ENCODE measurements at regions not wholly inside any gene's neighbourhood (a gene's known extent, or its start where the extent isn't known, plus 50 kb on each side); places are given as distances from the start of the nearest gene placed in this dataset.

- H3K4me2 ChIP-seq (ENCODE audit: low read depth, low read length, poor library complexity, severe bottlenecking): peak overlapping the region; percentile 80
These were observed 53.7 kb downstream of the CCDC54 start for GRCh38 chr3:107430996-107431245.

DNA sequence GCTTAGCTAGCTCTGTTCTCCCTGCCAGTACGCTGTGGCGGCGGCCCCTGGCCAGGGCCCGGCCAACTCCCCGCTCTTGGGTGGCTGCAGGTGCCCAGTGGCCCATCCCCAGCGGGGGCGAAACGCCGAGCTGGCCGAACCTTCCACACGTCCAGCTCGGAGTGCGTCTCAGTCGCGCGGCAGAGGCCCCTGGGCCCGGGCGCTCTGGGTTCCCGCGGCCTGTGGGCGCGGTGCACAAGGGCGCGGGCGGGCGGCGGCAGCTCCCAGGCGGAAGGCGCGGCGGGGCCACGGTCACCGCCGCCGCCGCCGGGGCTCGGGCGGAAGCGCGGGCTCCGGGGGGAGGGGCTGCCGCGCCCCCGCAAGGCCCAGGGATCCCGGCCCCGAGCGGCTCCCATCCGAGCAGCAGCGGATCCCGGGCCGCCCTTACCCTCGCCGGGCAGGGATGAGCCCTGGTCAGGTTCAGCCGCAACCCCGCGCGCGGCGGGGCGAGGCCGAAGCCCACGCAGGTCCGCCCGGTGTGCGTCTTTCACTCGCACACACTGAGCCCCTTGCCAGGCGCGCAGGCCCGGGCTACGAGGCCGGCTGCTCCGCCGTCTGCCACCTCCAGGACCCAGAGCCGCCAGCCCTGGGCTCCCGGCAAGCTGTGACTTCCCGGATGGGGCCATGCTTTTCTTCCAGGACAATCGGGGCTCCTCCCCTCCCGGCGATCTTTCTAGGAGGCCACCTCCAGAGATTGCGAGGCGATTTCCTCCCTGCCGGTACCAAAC, 54.2 kb downstream of the CCDC54 start:
- peak overlapping the region; percentile 56 for H3K9ac ChIP-seq (ENCODE audit: low read length)
- H3K4me3 ChIP-seq (ENCODE audit: insufficient read depth, low read length, poor library complexity, severe bottlenecking): peak overlapping the region; percentile 53
- no peaks in the 10 kb centered on the region for H3K27me3 ChIP-seq (ENCODE audit: low read length)
- H3K9me2 ChIP-seq (replicated peaks; ENCODE audit: insufficient read depth, low read length): no peaks in the 10 kb centered on the region
- peak overlapping the region; percentile 80 for H3K4me2 ChIP-seq (ENCODE audit: low read depth, low read length, poor library complexity, severe bottlenecking)
- H4K20me1 ChIP-seq (ENCODE audit: low read depth, low read length): no peaks in the 10 kb centered on the region
- H3K9me3 ChIP-seq (ENCODE audit: insufficient read depth, low read length): no peaks in the 10 kb centered on the region
- H2AFZ ChIP-seq (ENCODE audit: low read depth, low read length, severe bottlenecking): peak overlapping the region; percentile 98
- H3K36me3 ChIP-seq (ENCODE audit: low read length): no peaks in the 10 kb centered on the region
- 0 out of 2 replicates have a peak, but pooled peaks cover 8% of the 10 kb centered on the region for H3F3A ChIP-seq (ENCODE audit: insufficient read depth)
- no peak overlapping the region for H3K27ac ChIP-seq (ENCODE audit: low read depth, low read length)
- TF ChIP-seq EZH2phosphoT487 (conservative IDR thresholded peaks at IDR 0.05; ENCODE audit: low read length): no peak
- TF ChIP-seq CTCF (IDR thresholded peaks at IDR 0.05; ENCODE audit: insufficient read depth, low read length, poor library complexity, severe bottlenecking): no peak
- H3K79me2 ChIP-seq (ENCODE audit: insufficient read depth, low read length): no peaks in the 10 kb centered on the region

More at GRCh38 chr3:107430996-107431245, 53.7 kb downstream of the CCDC54 start:
- Histone ChIP-seq H3F3A (ENCODE audit: insufficient read depth) (0 out of 2 replicates have a peak, but pooled peaks cover 8% of the 10 kb centered on the region), H2AFZ (ENCODE audit: low read depth, low read length, severe bottlenecking) (peak overlapping the region; percentile 98), H3K79me2 (ENCODE audit: insufficient read depth, low read length) (no peaks in the 10 kb centered on the region), H3K9me2 (replicated peaks; ENCODE audit: insufficient read depth, low read length) (no peaks in the 10 kb centered on the region), H3K36me3 (ENCODE audit: low read length) (no peaks in the 10 kb centered on the region), H3K9me3 (ENCODE audit: insufficient read depth, low read length) (no peaks in the 10 kb centered on the region), H3K27ac (ENCODE audit: low read depth, low read length) (no peak overlapping the region), H3K9ac (ENCODE audit: low read length) (peak overlapping the region; percentile 56), H3K27me3 (ENCODE audit: low read length) (no peaks in the 10 kb centered on the region), H4K20me1 (ENCODE audit: low read depth, low read length) (no peaks in the 10 kb centered on the region), H3K4me3 (ENCODE audit: insufficient read depth, low read length, poor library complexity, severe bottlenecking) (peak overlapping the region; percentile 53)
- no peak for TF ChIP-seq CTCF (IDR thresholded peaks at IDR 0.05; ENCODE audit: insufficient read depth, low read length, poor library complexity, severe bottlenecking)
- no peak for TF ChIP-seq EZH2phosphoT487 (conservative IDR thresholded peaks at IDR 0.05; ENCODE audit: low read length)

DNA sequence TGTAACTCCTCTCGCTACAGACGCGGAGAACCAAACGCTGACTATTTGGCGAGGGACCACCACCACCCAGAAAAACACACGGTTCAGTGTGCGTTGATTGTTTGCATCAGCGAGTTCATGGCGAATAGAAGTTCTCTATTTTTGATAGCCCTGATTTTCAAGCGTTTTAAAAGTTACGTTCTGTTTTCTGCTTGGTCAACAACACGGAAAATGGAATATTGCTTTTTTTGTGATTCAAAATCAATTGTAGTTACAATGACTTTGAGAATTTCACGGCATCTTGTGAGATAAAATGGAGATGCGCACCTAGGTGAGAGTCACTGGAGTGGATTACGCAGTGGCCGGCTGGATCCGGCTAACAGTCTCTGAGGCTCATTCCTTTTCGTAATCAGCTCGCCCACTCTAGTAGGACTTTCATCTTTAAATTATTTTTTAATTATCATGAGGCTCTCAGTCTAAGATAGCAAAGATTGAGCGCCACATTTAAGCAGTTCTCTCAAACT, 54.8 kb downstream of the CCDC54 start:
- peak overlapping the region; percentile 56 for H3K9ac ChIP-seq (ENCODE audit: low read length)
- H3K36me3 ChIP-seq (ENCODE audit: low read length): no peaks in the 10 kb centered on the region
- no peaks in the 10 kb centered on the region for H3K9me2 ChIP-seq (replicated peaks; ENCODE audit: insufficient read depth, low read length)
- no peaks in the 10 kb centered on the region for H3K27me3 ChIP-seq (ENCODE audit: low read length)
- H3K4me2 ChIP-seq (ENCODE audit: low read depth, low read length, poor library complexity, severe bottlenecking): peak overlapping the region; percentile 80
- no peak overlapping the region for H3K27ac ChIP-seq (ENCODE audit: low read depth, low read length)
- H4K20me1 ChIP-seq (ENCODE audit: low read depth, low read length): no peaks in the 10 kb centered on the region
- 0 out of 2 replicates have a peak, but pooled peaks cover 8% of the 10 kb centered on the region for H3F3A ChIP-seq (ENCODE audit: insufficient read depth)
- H3K79me2 ChIP-seq (ENCODE audit: insufficient read depth, low read length): no peaks in the 10 kb centered on the region
- H3K4me3 ChIP-seq (ENCODE audit: insufficient read depth, low read length, poor library complexity, severe bottlenecking): peak overlapping the region; percentile 53
- no peaks in the 10 kb centered on the region for H3K9me3 ChIP-seq (ENCODE audit: insufficient read depth, low read length)
- peak overlapping the region; percentile 83 for H2AFZ ChIP-seq (ENCODE audit: low read depth, low read length, severe bottlenecking)
- no peak for TF ChIP-seq EZH2phosphoT487 (conservative IDR thresholded peaks at IDR 0.05; ENCODE audit: low read length)
- no peak for TF ChIP-seq CTCF (IDR thresholded peaks at IDR 0.05; ENCODE audit: insufficient read depth, low read length, poor library complexity, severe bottlenecking)

Data from SU-DHL-6 (cell line).